HG02763 (cell line): ENCODE measurements at regions not wholly inside any gene's neighbourhood (a gene's known extent, or its start where the extent isn't known, plus 50 kb on each side); places are given as distances from the start of the nearest gene placed in this dataset.
"Not testable (repeated sequence)": the region's sequence is repeated elsewhere in the genome, so short reads cannot be mapped to it uniquely, and the experiment has no call there.

Experiments used
- ATAC-seq: cut with Tn5 transposase; IDR thresholded peaks from one replicate; pipeline ENCODE4 v1.9.1; 2021; ENCODE audit warnings: mild to moderate bottlenecking, moderate library complexity; ENCODE audit not compliant: unreplicated experiment

DNA sequence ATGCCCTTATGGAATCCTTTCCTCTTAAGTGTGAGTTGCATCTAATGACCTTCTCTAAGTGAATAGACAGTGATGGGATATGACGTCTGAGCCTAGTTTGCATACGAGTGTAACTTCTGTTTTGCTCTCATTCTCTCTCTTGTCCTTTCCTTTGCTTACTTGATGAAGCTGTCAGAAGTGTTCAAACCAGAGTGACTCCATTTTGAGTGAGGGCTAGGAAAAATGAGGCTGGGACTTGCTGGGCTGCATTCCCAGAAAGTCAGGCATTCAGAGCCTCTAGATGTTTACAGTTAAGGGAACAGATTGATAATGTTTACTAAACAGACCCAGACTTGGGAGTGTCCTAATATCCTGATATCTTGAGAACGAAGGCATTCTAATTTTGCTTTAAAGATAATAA, 311.2 kb upstream of the SOX4 start:
- not testable (repeated sequence) for ATAC-seq

DNA sequence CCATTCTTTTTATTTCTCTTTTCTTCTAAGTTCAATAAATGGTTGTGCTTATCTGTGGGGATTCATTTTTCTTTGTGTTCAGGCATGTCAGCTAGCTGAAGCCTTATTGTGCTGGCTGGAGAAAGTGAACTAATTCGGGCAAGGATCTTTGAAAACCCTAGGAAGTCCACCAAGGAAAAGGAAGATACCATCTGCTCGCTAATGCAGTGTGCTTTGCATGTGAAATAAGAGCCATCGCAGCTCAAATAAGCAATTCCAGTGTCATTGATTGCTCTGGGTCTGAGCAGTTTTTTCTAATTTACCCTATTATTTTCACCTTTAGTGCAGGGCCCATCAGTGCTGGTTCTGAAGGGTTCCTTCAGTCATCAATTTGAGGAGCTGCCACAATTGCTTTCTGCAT, 309.4 kb upstream of the SOX4 start:
- no peak for ATAC-seq

DNA sequence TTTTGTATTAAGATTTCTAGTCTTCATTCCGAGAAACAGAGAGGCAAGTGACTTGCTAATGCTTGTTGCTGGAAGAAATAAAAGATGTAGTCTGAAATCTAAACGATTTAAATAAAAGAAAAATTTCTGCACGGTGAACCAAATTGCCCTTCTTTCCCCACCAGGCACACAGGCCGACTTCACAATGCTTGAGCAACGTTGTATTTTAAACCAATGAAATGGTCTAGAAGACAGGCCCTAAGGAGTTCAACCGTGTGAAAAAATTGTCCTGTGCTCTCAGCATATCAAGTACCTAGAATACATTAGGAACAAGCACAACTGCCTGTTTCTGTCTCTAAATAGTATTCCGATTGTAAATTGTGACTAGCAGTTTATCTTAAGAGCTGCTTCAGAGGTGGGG, 308.8 kb upstream of the SOX4 start:
- no peak for ATAC-seq

GRCh38 chr6:21294144-21294543, 299.4 kb upstream of the SOX4 start:
- ATAC-seq, result no peak

DNA sequence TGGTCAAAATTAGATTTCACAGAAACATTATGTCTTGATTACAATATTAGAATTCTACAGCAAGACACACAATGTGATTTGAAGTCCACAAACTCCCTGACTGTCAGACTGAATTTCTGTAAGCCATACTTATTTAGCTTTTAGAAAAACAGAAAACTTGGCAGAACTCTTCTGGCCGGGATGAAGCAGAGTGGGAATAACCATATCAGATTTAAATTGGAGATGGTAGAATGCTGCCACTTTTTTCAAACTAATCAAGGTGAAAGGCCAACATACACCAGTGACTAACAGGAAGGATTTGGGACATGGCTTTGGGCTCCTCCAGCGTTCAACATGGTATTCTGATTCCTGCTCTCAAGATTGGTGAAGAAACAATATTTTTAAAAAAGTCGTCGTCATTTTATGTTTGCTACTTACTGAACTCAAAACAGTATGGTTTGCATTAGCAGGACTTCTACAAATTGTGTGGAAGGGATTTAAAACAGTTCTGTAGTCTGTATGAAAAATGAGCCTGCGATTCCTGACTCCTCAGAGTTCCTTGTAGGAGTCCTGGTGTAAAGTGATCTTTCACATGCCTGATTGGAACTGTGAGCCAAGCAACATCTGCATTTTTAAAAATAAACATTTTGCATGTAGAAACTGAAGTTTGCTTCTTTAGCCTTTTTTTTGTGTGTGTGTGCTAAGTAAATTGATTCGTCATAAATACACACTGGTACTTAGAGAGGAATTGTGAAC, 297.9 kb upstream of the SOX4 start:
- no peak for ATAC-seq

GRCh38 chr6:21297665-21298064, 295.9 kb upstream of the SOX4 start:
- ATAC-seq, result no peak

DNA sequence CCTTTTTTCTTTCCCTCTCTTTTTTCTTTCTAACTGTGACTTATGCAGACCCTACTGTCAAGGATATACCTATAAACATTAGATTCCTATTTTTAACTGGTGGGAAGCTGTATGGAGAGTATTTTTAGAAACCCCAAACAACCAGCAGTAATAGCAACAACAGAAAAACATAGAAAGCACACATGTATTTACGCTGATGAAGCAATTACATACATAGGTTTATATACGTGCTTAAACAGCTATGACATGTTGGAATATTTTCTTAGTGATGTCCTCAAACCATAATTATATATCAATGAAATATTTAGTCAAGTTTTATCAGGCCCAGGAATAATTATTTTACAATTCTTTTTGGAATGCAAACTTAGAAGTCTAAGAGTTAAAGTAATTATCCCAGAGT, 294.3 kb upstream of the SOX4 start:
- no peak for ATAC-seq

DNA sequence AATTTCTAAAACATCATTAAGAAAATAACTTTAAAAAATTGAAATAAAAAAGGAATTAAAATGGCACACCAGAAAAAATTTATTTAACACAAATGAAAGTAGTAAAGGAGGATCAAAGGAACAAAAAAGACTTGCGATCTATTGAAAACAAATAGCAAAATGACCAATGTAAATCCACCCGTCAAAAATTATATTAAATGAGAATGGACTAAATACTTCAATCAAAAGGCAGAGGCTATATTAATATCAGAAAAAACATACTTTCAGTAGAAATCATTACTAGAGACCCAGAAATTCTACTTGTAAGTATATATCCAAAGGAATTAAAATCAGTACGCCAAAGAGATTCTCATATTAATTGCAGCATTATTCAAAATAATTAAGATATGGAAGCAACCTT, 293.1 kb upstream of the SOX4 start:
- no peak for ATAC-seq

- no peak for ATAC-seq
These were observed 287.6 kb upstream of the SOX4 start for GRCh38 chr6:21305893-21306332.

DNA sequence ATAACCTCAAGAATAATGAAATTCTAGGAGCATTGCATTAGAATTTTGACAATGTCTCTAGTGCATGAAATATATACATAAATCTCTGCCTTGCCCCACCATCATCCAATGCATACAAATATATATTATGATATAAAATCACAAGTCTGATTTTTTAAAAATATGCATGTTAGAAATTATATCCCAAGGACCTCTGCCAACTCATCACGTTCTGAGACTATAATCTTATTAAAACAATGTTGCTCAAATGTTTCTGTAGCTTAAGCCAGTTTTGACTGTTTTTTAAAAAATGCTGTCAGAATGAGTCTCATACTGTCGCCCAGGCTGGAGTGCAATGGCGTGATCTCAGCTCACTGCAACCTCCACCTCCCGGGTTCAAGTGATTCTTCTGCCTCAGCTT, 287.0 kb upstream of the SOX4 start:
- no peak for ATAC-seq

DNA sequence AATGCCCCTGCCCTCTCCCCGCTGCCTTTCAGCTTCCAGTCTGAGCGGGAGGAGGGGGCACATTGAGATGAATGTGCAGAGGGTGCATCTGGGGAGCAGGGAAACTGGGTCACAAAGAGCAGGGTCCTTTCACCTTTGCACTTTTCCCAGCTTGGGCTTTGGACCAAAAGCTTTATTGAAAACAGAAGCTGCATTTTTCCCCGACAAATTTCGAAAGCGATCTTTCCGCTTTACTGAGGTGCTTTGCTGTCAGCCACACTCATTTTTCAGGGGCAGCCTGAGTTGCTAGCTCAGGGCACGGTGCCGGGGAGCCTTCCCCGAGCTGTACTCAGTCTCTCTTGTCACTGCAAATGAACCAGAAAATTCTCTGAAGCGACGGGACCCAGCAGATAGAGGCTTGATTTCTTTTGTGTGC, 283.7 kb upstream of the SOX4 start:
- ATAC-seq, result no peak

DNA sequence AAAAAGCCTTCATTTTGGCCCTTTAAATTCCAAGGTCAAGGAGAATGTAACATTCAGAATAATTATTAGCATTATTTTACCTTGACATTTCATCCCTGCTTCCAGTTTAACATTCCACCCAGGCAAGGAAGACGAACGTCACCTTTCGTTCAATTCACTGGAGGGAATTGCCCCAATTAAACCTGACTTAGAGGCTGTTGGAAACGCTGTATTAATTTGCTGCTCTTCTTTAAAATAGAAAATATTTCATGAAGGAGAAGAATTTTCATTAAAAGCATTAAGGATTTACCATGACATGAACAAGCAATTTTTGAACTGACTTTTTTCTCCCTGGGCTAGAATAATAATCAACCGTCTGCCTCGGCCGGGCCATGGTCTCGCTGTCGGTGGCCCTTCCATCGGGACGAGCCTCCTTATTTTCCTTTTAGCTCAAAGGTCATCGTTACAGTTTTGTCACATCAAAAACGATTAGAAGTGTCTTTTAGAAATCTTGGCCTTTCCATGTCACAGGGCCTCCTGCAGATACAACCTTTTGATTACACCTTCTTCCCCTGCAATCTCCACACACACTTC, 282.9 kb upstream of the SOX4 start:
- no peak for ATAC-seq

DNA sequence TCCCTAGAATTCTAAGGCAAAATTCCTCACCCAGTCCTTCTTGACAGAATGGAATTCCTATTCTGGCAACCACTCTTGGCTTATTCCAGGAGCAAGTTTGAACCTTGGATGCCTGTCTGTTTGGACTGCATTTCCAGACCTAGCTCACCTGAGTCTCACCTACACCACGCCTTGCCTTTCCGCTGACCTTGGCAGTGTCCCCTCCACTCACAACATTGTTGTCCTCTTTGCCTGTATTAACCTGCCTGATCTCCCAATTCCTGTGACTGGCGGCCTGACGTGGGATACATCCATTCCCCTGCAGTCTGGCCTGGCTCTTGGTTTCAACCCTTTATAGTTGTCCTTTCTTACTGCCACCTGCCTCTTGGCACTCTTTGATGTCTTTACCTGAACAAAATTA, 281.4 kb upstream of the SOX4 start:
- no peak for ATAC-seq

GRCh38 chr6:21317642-21318041, 275.9 kb upstream of the SOX4 start:
- ATAC-seq, result no peak

DNA sequence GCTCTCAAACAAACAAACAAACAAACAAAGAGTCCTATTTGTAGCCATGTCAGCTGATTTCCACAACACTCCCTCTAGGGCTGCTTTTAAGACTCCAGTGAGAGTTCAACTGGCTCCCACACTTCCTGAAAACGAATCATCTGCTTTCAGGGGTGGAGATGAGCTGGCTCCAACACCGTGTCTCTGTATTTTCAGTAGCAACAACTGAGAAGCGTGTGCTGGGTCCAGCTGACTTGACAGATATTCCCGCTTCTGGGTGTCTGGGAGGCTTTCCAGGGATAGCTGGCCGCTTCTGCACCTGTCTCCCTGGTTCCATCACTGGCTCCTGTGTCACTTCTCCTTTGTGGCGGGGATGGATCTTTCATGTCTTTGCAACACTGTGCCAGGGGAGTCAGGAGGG, 272.5 kb upstream of the SOX4 start:
- no peak for ATAC-seq

GRCh38 chr6:21321531-21321930, 272.0 kb upstream of the SOX4 start:
- ATAC-seq, result no peak

- no peak for ATAC-seq
These were observed 270.0 kb upstream of the SOX4 start for GRCh38 chr6:21323577-21323976.

DNA sequence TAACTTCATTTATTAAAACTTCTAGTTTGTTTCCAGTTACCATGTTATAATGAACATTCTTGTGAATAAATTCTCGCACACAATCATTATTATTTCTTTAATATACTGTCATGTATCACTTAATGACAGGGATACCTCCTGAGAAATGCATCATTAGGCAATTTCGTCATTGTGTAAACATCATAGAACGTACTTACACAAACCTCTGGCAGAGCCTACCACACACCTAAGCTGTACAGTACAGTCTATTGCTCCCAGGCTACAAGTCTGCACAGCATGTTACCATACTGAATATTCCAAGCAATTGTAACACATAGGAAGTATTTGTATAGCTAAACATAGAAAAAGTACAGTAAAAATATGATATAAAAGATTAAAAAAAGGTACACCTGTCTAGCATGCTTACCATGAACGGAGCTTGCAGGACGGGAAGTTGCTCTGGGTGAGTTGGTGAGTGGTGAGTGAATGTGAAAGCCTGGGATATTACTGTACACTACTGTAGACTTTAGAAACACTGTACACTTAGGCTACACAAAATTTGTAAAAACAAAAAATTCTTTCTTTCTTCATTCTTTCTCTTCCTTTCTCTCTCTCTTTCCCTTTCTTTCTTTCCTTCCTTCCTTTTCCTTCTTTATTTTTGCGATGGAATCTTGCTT, 268.2 kb upstream of the SOX4 start:
- ATAC-seq, result no peak

DNA sequence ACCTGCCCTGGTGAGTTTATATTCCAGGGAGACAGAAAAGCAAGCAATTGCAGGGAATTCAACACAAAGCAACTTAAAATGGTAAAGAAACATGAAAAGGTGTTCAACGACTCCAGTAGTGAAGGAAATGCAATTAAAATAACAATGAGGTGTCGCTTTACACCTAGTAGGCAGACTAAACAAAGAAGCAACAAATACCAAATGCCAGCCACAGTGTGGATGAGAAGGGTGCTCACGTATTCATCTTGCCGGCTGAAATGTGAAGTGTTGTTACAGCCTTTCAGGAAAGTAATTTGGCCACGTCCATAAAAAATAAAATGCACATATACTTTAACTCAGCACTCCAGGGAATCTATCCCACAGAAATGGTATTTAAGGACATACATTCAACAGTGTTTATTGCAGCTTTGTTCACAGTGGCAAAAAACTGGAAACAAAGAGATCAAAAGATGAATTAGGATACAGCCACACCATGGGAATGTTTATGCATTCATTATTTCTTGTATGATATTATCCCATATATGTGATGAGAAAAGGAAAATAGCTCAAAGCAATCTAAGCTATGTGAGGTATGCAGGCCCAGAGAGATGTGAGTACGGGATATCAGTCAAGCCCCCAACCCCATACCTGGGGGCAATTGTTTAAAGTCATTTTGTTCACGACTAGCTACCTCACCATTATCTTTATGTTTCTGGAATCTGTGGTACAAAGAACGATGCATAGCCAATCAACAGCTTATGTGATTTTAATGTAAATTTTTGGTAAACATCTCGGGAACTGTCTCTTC, 266.0 kb upstream of the SOX4 start:
- ATAC-seq, result no peak

GRCh38 chr6:21331235-21331634, 262.3 kb upstream of the SOX4 start:
- no peak for ATAC-seq

GRCh38 chr6:21332077-21332476, 261.5 kb upstream of the SOX4 start:
- no peak for ATAC-seq

DNA sequence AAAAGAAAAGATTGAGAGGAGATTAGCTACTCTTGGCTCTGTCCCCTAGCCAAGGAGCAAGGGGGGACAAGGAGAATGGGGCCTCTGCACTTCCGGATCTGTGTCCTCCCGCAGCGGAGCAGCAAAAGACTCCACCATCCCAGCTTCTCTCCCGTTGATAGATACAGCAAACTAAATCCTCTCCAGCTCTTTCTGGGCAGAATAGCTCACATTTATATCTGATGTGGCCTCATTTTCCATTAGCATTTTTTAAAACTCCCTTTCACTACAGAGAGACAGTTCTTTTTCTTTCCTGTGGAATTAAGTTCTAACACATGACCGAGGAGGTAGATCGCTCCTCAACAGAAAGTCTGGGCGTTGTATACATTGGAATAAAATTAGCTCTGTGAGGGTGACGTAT, 260.9 kb upstream of the SOX4 start:
- ATAC-seq, result no peak
